ENCODE measurements at regions not wholly inside any gene's neighbourhood (a gene's known extent, or its start where the extent isn't known, plus 50 kb on each side); places are given as distances from the start of the nearest gene placed in this dataset.

DNA sequence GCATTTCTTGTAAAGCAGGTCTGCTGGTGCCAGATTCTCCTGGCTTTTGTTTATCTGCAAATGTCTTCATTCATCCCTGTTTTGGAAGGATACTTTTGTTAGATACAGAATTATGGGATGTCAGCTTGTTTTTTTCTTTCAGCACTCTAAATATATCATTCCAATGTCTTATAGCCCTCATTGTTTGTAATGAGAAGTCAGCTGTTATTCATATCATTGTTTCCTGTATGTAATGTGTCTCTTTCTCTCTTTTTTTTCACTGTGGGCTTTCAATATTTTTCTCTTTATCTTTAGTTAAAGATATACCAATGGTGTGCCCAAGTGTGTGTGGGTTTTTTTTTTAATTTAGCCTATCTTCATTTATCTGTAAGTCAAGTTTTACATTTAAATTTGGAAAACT is 65.6 kb upstream of the DCP1A start:
- Histone ChIP-seq H3K4me1 (ENCODE audit: insufficient read depth, low read length, poor library complexity, severe bottlenecking) (no peaks in the 10 kb centered on the region), H4K20me1 (ENCODE audit: insufficient read depth, low read length, poor library complexity, severe bottlenecking) (no peaks in the 10 kb centered on the region), H3K4me2 (ENCODE audit: low read depth, low read length, poor library complexity, severe bottlenecking) (no peak overlapping the region), H3F3A (ENCODE audit: low read depth) (no peaks in the 10 kb centered on the region), H3K9me2 (replicated peaks; ENCODE audit: low read depth, low read length) (no peaks in the 10 kb centered on the region), H3K4me3 (ENCODE audit: low read length, poor library complexity, severe bottlenecking) (no peak overlapping the region), H3K27me3 (ENCODE audit: insufficient read depth, low read length, poor library complexity, severe bottlenecking) (peaks cover 5% of the 10 kb centered on the region), H3K9ac (ENCODE audit: low read depth, low read length, poor library complexity, severe bottlenecking) (no peak overlapping the region), H2AFZ (ENCODE audit: low read length) (no peak overlapping the region), H3K79me2 (ENCODE audit: insufficient read depth, low read length) (no peaks in the 10 kb centered on the region), H3K9me3 (ENCODE audit: insufficient read depth, low read depth, low read length) (peaks cover 11% of the 10 kb centered on the region; the same call in 1 of the 2 replicates), H3K36me3 (ENCODE audit: insufficient read depth, low read length) (no peaks in the 10 kb centered on the region)
- TF ChIP-seq EZH2phosphoT487 (IDR thresholded peaks at IDR 0.05; ENCODE audit: borderline replicate concordance): no peak
- TF ChIP-seq, protein P1, sequence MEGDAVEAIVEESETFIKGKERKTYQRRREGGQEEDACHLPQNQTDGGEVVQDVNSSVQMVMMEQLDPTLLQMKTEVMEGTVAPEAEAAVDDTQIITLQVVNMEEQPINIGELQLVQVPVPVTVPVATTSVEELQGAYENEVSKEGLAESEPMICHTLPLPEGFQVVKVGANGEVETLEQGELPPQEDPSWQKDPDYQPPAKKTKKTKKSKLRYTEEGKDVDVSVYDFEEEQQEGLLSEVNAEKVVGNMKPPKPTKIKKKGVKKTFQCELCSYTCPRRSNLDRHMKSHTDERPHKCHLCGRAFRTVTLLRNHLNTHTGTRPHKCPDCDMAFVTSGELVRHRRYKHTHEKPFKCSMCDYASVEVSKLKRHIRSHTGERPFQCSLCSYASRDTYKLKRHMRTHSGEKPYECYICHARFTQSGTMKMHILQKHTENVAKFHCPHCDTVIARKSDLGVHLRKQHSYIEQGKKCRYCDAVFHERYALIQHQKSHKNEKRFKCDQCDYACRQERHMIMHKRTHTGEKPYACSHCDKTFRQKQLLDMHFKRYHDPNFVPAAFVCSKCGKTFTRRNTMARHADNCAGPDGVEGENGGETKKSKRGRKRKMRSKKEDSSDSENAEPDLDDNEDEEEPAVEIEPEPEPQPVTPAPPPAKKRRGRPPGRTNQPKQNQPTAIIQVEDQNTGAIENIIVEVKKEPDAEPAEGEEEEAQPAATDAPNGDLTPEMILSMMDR (conservative IDR thresholded peaks at IDR 0.05; ENCODE audit: low read length): no peak

DNA sequence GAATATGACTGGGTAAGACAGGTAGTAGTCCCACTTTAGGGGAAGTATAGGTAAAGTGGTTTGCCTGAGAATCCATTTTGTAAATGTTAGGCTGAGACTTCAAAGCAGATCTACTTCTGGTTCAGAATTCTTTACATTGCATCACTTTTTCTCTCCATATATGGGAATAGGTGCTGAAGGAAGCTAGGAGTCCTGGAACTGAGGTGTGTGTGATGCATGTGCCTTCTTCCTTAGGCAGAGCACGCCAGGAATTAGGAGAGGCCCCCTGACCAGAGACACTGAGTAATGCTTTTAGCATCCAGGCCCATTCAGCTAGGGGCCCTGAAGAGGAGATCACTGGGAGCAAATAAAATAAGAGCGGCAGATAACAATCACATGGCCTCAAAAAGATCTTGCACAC is 69.2 kb upstream of the DCP1A start:
- Histone ChIP-seq H3K4me1 (ENCODE audit: insufficient read depth, low read length, poor library complexity, severe bottlenecking) (no peaks in the 10 kb centered on the region), H3F3A (ENCODE audit: low read depth) (no peaks in the 10 kb centered on the region), H3K27me3 (ENCODE audit: insufficient read depth, low read length, poor library complexity, severe bottlenecking) (peaks cover 5% of the 10 kb centered on the region), H3K4me2 (ENCODE audit: low read depth, low read length, poor library complexity, severe bottlenecking) (no peak overlapping the region), H2AFZ (ENCODE audit: low read length) (no peak overlapping the region), H3K36me3 (ENCODE audit: insufficient read depth, low read length) (no peaks in the 10 kb centered on the region), H3K9me3 (ENCODE audit: insufficient read depth, low read depth, low read length) (peaks cover 11% of the 10 kb centered on the region; the same call in 1 of the 2 replicates), H4K20me1 (ENCODE audit: insufficient read depth, low read length, poor library complexity, severe bottlenecking) (no peaks in the 10 kb centered on the region), H3K9me2 (replicated peaks; ENCODE audit: low read depth, low read length) (no peaks in the 10 kb centered on the region), H3K79me2 (ENCODE audit: insufficient read depth, low read length) (no peaks in the 10 kb centered on the region), H3K9ac (ENCODE audit: low read depth, low read length, poor library complexity, severe bottlenecking) (no peak overlapping the region), H3K4me3 (ENCODE audit: low read length, poor library complexity, severe bottlenecking) (no peak overlapping the region)
- TF ChIP-seq, protein P1 (conservative IDR thresholded peaks at IDR 0.05; ENCODE audit: low read length): no peak
- TF ChIP-seq EZH2phosphoT487 (IDR thresholded peaks at IDR 0.05; ENCODE audit: borderline replicate concordance): no peak

DNA sequence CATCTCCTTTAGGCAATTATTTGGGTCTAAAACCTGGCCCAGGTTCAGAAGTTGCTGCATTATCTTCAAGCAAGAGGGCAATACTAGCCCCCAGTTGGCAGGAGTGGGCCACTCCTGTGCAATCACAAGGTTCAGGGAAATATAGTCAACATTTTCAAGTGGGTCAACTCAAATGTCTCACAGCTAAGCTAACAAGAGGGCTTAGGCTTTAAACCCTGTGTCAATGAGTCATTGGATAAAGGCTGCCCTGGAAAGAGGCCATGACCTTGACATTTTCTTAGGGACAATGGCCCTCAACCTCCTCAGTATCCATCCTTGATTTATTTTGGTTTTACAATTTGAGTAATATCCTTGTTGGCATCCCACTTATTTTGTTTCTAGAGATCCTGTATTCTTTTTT is 73.5 kb upstream of the DCP1A start:
- H3K36me3 ChIP-seq (ENCODE audit: insufficient read depth, low read length): no peaks in the 10 kb centered on the region
- no peaks in the 10 kb centered on the region for H3K9me3 ChIP-seq (ENCODE audit: insufficient read depth, low read depth, low read length)
- H3K9ac ChIP-seq (ENCODE audit: low read depth, low read length, poor library complexity, severe bottlenecking): no peak overlapping the region
- no peaks in the 10 kb centered on the region for H3F3A ChIP-seq (ENCODE audit: low read depth)
- H3K4me1 ChIP-seq (ENCODE audit: insufficient read depth, low read length, poor library complexity, severe bottlenecking): no peaks in the 10 kb centered on the region
- no peak overlapping the region for H3K4me2 ChIP-seq (ENCODE audit: low read depth, low read length, poor library complexity, severe bottlenecking)
- no peaks in the 10 kb centered on the region for H3K9me2 ChIP-seq (replicated peaks; ENCODE audit: low read depth, low read length)
- no peak for TF ChIP-seq EZH2phosphoT487 (IDR thresholded peaks at IDR 0.05; ENCODE audit: borderline replicate concordance)
- TF ChIP-seq, protein P1 (conservative IDR thresholded peaks at IDR 0.05; ENCODE audit: low read length): no peak
- no peak overlapping the region for H2AFZ ChIP-seq (ENCODE audit: low read length)
- H4K20me1 ChIP-seq (ENCODE audit: insufficient read depth, low read length, poor library complexity, severe bottlenecking): no peaks in the 10 kb centered on the region
- no peaks in the 10 kb centered on the region for H3K79me2 ChIP-seq (ENCODE audit: insufficient read depth, low read length)
- no peak overlapping the region for H3K4me3 ChIP-seq (ENCODE audit: low read length, poor library complexity, severe bottlenecking)
- H3K27me3 ChIP-seq (ENCODE audit: insufficient read depth, low read length, poor library complexity, severe bottlenecking): no peaks in the 10 kb centered on the region

All from Loucy (cell line).